ENCODE measurements at regions not wholly inside any gene's neighbourhood (a gene's known extent, or its start where the extent isn't known, plus 50 kb on each side); places are given as distances from the start of the nearest gene placed in this dataset.

DNA sequence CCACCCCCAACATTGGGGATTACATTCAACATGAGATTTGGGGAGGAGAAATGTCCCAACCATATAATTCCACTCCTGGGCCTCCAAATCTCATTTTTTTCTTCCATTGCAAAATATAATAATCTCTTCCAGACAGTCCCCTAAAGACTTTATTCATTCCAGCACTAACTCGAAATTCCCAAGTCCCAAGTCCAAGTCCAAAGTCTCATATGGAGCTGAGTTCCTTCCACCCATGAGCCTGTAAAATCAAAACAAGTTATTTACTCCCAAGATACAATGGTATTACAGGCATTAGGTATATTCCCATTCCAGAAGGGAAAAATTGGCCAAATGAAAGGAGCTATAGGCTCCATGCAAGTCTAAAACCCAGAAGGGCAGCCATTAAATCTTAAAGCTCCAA, 56.7 kb downstream of the P2RY1 start:
- no peak for ATAC-seq
- TF ChIP-seq TCF4 (CRISPR knock-in tag; IDR thresholded peaks at IDR 0.05; ENCODE audit: borderline replicate concordance) (no peak), ZFP30 (CRISPR knock-in tag; IDR thresholded peaks at IDR 0.05) (no peak), GLIS3 (CRISPR knock-in tag; IDR thresholded peaks at IDR 0.05) (no peak), ZNF565 (CRISPR knock-in tag; conservative IDR thresholded peaks at IDR 0.05; ENCODE audit: low read depth) (no peak), PPARA (CRISPR knock-in tag; IDR thresholded peaks at IDR 0.05; ENCODE audit: borderline replicate concordance) (no peak), ARNTL (CRISPR knock-in tag; IDR thresholded peaks at IDR 0.05; ENCODE audit: borderline replicate concordance, low read depth) (no peak), ESRRG (CRISPR knock-in tag; IDR thresholded peaks at IDR 0.05) (no peak)
- TF ChIP-seq, protein P1, sequence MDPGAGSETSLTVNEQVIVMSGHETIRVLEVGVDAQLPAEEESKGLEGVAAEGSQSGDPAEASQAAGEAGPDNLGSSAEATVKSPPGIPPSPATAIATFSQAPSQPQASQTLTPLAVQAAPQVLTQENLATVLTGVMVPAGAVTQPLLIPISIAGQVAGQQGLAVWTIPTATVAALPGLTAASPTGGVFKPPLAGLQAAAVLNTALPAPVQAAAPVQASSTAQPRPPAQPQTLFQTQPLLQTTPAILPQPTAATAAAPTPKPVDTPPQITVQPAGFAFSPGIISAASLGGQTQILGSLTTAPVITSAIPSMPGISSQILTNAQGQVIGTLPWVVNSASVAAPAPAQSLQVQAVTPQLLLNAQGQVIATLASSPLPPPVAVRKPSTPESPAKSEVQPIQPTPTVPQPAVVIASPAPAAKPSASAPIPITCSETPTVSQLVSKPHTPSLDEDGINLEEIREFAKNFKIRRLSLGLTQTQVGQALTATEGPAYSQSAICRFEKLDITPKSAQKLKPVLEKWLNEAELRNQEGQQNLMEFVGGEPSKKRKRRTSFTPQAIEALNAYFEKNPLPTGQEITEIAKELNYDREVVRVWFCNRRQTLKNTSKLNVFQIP (CRISPR knock-in tag; IDR thresholded peaks at IDR 0.05; ENCODE audit: borderline replicate concordance, low read depth) = no peak
- TF ChIP-seq, protein P2, sequence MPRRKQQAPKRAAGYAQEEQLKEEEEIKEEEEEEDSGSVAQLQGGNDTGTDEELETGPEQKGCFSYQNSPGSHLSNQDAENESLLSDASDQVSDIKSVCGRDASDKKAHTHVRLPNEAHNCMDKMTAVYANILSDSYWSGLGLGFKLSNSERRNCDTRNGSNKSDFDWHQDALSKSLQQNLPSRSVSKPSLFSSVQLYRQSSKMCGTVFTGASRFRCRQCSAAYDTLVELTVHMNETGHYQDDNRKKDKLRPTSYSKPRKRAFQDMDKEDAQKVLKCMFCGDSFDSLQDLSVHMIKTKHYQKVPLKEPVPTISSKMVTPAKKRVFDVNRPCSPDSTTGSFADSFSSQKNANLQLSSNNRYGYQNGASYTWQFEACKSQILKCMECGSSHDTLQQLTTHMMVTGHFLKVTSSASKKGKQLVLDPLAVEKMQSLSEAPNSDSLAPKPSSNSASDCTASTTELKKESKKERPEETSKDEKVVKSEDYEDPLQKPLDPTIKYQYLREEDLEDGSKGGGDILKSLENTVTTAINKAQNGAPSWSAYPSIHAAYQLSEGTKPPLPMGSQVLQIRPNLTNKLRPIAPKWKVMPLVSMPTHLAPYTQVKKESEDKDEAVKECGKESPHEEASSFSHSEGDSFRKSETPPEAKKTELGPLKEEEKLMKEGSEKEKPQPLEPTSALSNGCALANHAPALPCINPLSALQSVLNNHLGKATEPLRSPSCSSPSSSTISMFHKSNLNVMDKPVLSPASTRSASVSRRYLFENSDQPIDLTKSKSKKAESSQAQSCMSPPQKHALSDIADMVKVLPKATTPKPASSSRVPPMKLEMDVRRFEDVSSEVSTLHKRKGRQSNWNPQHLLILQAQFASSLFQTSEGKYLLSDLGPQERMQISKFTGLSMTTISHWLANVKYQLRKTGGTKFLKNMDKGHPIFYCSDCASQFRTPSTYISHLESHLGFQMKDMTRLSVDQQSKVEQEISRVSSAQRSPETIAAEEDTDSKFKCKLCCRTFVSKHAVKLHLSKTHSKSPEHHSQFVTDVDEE (CRISPR knock-in tag; IDR thresholded peaks at IDR 0.05) = no peak
- TF ChIP-seq, protein P3, sequence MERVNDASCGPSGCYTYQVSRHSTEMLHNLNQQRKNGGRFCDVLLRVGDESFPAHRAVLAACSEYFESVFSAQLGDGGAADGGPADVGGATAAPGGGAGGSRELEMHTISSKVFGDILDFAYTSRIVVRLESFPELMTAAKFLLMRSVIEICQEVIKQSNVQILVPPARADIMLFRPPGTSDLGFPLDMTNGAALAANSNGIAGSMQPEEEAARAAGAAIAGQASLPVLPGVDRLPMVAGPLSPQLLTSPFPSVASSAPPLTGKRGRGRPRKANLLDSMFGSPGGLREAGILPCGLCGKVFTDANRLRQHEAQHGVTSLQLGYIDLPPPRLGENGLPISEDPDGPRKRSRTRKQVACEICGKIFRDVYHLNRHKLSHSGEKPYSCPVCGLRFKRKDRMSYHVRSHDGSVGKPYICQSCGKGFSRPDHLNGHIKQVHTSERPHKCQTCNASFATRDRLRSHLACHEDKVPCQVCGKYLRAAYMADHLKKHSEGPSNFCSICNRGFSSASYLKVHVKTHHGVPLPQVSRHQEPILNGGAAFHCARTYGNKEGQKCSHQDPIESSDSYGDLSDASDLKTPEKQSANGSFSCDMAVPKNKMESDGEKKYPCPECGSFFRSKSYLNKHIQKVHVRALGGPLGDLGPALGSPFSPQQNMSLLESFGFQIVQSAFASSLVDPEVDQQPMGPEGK (CRISPR knock-in tag; IDR thresholded peaks at IDR 0.05; ENCODE audit: borderline replicate concordance) = no peak

DNA sequence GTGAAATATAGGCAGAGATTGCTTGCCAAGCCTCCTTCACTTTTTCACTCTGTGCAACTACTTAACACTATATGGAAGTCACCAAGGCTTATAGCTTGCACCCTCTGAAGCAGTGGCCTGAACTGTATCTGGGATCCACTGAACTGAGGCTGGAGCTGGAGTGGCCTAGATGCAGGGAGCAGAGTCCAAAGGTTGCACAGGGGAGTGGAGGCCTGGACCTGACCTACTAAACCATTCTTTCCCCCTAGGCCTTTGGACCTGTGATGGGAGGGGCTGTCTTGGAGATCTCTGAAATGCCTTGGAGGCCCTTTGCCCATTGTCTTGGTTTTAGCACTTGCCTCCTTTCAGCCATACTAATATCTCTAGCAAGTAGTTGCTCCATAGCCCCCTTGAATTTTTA, 57.5 kb downstream of the P2RY1 start:
- ATAC-seq = no peak
- TF ChIP-seq ESRRG (CRISPR knock-in tag; IDR thresholded peaks at IDR 0.05) (no peak), TCF4 (CRISPR knock-in tag; IDR thresholded peaks at IDR 0.05; ENCODE audit: borderline replicate concordance) (no peak), ISL1 (CRISPR knock-in tag; IDR thresholded peaks at IDR 0.05) (no peak)

DNA sequence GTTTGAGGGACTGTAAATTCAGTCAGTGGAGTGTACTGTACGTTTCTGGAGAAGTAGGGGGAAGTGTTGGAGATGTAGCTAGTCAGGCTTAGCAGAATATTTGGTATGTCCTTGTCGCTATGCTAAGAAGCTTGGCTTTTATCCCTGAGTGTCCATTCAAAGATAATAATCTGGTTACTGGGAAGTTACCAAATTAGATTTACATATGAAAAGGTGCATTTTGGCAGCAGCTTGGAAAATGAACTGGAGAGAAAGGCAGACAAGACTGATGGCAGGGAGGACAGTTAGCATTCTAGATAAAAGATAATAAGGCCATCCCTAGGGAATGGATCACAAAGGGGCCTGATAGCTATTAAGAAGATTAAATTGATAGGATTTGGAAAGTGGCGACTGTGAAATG, 58.7 kb downstream of the P2RY1 start:
- TF ChIP-seq ZFP30 (CRISPR knock-in tag; IDR thresholded peaks at IDR 0.05) (no peak), BACH2 (CRISPR knock-in tag; IDR thresholded peaks at IDR 0.05; ENCODE audit: borderline replicate concordance) (no peak), CSDC2 (CRISPR knock-in tag; IDR thresholded peaks at IDR 0.05) (no peak), ZFP3 (CRISPR knock-in tag; IDR thresholded peaks at IDR 0.05) (no peak), TOX (CRISPR knock-in tag; IDR thresholded peaks at IDR 0.05; ENCODE audit: borderline replicate concordance) (no peak), PPARA (CRISPR knock-in tag; IDR thresholded peaks at IDR 0.05; ENCODE audit: borderline replicate concordance) (no peak), GLIS3 (CRISPR knock-in tag; IDR thresholded peaks at IDR 0.05) (no peak), TCF4 (CRISPR knock-in tag; IDR thresholded peaks at IDR 0.05; ENCODE audit: borderline replicate concordance) (no peak), ZNF8 (CRISPR knock-in tag; IDR thresholded peaks at IDR 0.05) (no peak), ISL1 (CRISPR knock-in tag; IDR thresholded peaks at IDR 0.05) (no peak), ARNTL (CRISPR knock-in tag; IDR thresholded peaks at IDR 0.05; ENCODE audit: borderline replicate concordance, low read depth) (no peak), SNAI2 (CRISPR knock-in tag; IDR thresholded peaks at IDR 0.05) (no peak), OSR1 (CRISPR knock-in tag; IDR thresholded peaks at IDR 0.05) (no peak), ZNF70 (CRISPR knock-in tag; IDR thresholded peaks at IDR 0.05) (no peak), ZNF565 (CRISPR knock-in tag; conservative IDR thresholded peaks at IDR 0.05; ENCODE audit: low read depth) (no peak)
- TF ChIP-seq, protein P4, sequence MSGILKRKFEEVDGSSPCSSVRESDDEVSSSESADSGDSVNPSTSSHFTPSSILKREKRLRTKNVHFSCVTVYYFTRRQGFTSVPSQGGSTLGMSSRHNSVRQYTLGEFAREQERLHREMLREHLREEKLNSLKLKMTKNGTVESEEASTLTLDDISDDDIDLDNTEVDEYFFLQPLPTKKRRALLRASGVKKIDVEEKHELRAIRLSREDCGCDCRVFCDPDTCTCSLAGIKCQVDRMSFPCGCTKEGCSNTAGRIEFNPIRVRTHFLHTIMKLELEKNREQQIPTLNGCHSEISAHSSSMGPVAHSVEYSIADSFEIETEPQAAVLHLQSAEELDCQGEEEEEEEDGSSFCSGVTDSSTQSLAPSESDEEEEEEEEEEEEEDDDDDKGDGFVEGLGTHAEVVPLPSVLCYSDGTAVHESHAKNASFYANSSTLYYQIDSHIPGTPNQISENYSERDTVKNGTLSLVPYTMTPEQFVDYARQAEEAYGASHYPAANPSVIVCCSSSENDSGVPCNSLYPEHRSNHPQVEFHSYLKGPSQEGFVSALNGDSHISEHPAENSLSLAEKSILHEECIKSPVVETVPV (CRISPR knock-in tag; IDR thresholded peaks at IDR 0.05) = no peak
- TF ChIP-seq, protein P5, sequence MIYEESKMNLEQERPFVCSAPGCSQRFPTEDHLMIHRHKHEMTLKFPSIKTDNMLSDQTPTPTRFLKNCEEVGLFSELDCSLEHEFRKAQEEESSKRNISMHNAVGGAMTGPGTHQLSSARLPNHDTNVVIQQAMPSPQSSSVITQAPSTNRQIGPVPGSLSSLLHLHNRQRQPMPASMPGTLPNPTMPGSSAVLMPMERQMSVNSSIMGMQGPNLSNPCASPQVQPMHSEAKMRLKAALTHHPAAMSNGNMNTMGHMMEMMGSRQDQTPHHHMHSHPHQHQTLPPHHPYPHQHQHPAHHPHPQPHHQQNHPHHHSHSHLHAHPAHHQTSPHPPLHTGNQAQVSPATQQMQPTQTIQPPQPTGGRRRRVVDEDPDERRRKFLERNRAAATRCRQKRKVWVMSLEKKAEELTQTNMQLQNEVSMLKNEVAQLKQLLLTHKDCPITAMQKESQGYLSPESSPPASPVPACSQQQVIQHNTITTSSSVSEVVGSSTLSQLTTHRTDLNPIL (CRISPR knock-in tag; IDR thresholded peaks at IDR 0.05; ENCODE audit: low read depth) = no peak
- TF ChIP-seq, protein P1 (CRISPR knock-in tag; IDR thresholded peaks at IDR 0.05; ENCODE audit: borderline replicate concordance, low read depth) = no peak
- TF ChIP-seq, protein P2 (CRISPR knock-in tag; IDR thresholded peaks at IDR 0.05) = no peak
- TF ChIP-seq, protein P3 (CRISPR knock-in tag; IDR thresholded peaks at IDR 0.05; ENCODE audit: borderline replicate concordance) = no peak
- no peak for ATAC-seq
